CD1c-positive myeloid dendritic cell (primary cell): ENCODE measurements at regions not wholly inside any gene's neighbourhood (a gene's known extent, or its start where the extent isn't known, plus 50 kb on each side); places are given as distances from the start of the nearest gene placed in this dataset.

Experiments used
- DNase-seq: peaks from one replicate; pipeline ENCODE4 v3.0.0-alpha.2; 2016; ENCODE audit errors: extremely low spot score

GRCh38 chr7:22911889-22912288 lies 89.2 kb upstream of the TOMM7 start:
- no peak for DNase-seq

GRCh38 chr7:22909917-22910316 lies 87.3 kb upstream of the TOMM7 start:
- DNase-seq = no peak

- DNase-seq = no peak
Observed at GRCh38 chr7:22907805-22908204, 85.2 kb upstream of the TOMM7 start.

- DNase-seq = no peak
Observed at GRCh38 chr7:22900784-22901183, 78.1 kb upstream of the TOMM7 start.

- no peak for DNase-seq
Observed at GRCh38 chr7:22900101-22900500, 77.5 kb upstream of the TOMM7 start.

- DNase-seq = no peak
Observed at GRCh38 chr7:22896917-22897316, 74.3 kb upstream of the TOMM7 start.

- DNase-seq = no peak
Observed at GRCh38 chr7:22895828-22896165, 73.1 kb upstream of the TOMM7 start.

- DNase-seq = no peak
Observed at GRCh38 chr7:22895140-22895827, 72.6 kb upstream of the TOMM7 start.

GRCh38 chr7:22894546-22894945 lies 71.9 kb upstream of the TOMM7 start:
- DNase-seq = no peak

- DNase-seq = no peak
Observed at GRCh38 chr7:22890773-22891172, 68.1 kb upstream of the TOMM7 start.

GRCh38 chr7:22885797-22886261 lies 63.2 kb upstream of the TOMM7 start:
- peak; percentile 17 for DNase-seq

GRCh38 chr7:22884911-22885788 lies 62.5 kb upstream of the TOMM7 start:
- DNase-seq = no peak

- no peak for DNase-seq
Observed at GRCh38 chr7:22882106-22882505, 59.5 kb upstream of the TOMM7 start.

GRCh38 chr7:22879709-22880306 lies 57.2 kb upstream of the TOMM7 start:
- no peak for DNase-seq

- no peak for DNase-seq
Observed at GRCh38 chr7:22879280-22879679, 56.6 kb upstream of the TOMM7 start.

- DNase-seq = no peak
Observed at GRCh38 chr7:22876986-22877729, 54.5 kb upstream of the TOMM7 start.

GRCh38 chr7:22875470-22875869 lies 52.8 kb upstream of the TOMM7 start:
- no peak for DNase-seq

GRCh38 chr7:22874904-22875303 lies 52.3 kb upstream of the TOMM7 start:
- DNase-seq = no peak
